PC-9 (cell line): ENCODE measurements at regions not wholly inside any gene's neighbourhood (a gene's known extent, or its start where the extent isn't known, plus 50 kb on each side); places are given as distances from the start of the nearest gene placed in this dataset.

ENCODE experiments used
- EZH2 ChIP-seq: fragments of 200-600 bp; sonication (generic); IDR thresholded peaks from 2 replicates; pipeline ENCODE4 v1.8.0; 2017; ENCODE audit warnings: antibody characterized with exemption, low read depth
- TF ChIP-seq, protein P1 (sequence below): fragments of 200-600 bp; sonication (generic); conservative IDR thresholded peaks from 2 replicates; pipeline ENCODE4 v1.6.1; 2017; ENCODE audit warnings: mixed run types, antibody characterized with exemption, mild to moderate bottlenecking, moderate library complexity

DNA sequence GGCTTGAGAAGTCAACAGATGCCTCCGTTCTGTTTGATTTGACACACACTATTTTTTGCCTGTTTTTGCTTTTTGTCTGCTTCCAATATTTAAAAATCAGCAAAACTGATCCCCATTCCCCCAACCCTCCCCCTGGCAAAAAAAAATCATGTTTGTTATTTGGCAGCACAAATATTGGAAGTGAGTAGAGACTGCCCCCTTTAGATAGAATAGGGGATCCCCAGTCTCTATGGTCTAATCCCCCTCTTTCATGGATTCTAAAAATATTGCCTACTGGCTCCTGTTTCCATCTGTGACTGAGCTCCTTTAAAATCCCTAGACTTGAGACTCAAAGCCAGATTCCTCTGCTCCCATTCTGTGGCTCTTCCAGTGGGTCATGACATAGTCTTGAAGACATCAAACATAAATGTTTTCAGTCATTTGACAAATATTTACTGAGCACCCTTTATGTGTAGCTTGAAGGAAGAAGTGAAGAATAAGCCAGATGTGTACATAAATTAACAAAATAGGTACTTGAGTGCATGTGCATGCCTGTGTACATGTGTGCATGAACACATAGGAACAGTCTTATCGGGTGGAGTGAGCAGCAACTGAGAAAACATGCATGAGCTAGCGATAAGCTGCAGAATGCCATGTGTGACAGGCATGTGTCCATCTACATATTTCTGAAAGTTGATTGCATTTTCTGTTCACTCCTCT, 101.2 kb downstream of the SALL1 start:
- TF ChIP-seq, protein P1, sequence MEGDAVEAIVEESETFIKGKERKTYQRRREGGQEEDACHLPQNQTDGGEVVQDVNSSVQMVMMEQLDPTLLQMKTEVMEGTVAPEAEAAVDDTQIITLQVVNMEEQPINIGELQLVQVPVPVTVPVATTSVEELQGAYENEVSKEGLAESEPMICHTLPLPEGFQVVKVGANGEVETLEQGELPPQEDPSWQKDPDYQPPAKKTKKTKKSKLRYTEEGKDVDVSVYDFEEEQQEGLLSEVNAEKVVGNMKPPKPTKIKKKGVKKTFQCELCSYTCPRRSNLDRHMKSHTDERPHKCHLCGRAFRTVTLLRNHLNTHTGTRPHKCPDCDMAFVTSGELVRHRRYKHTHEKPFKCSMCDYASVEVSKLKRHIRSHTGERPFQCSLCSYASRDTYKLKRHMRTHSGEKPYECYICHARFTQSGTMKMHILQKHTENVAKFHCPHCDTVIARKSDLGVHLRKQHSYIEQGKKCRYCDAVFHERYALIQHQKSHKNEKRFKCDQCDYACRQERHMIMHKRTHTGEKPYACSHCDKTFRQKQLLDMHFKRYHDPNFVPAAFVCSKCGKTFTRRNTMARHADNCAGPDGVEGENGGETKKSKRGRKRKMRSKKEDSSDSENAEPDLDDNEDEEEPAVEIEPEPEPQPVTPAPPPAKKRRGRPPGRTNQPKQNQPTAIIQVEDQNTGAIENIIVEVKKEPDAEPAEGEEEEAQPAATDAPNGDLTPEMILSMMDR, result no peak
- no peak for TF ChIP-seq EZH2
